ENCODE measurements at regions not wholly inside any gene's neighbourhood (a gene's known extent, or its start where the extent isn't known, plus 50 kb on each side); places are given as distances from the start of the nearest gene placed in this dataset.

DNA sequence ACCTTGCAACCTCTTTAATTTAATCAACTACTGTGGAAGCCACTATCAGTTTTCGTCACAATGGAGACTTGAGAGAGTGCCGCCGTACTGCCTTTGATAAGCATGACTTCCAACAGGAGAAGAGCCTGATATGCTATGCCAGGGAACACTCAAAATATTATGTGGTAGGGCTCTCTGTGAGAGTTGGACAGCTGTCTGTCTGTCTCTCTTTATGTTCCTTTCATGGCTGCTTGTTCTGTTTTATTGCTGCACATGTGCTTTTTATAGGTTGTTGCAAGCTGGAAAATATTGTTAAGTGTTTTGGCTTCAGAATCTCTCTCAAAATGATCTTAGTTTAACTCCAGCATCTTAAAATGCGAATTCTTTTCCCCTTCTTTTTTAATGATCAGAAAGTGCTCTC is 249.4 kb upstream of the RARB start:
- no peak for DNase-seq (ENCODE audit: low read depth in 1 of 2, low spot score in 1 of 2)
- no peak overlapping the region for H3K27ac ChIP-seq (replicated peaks)
- TF ChIP-seq, protein P1, sequence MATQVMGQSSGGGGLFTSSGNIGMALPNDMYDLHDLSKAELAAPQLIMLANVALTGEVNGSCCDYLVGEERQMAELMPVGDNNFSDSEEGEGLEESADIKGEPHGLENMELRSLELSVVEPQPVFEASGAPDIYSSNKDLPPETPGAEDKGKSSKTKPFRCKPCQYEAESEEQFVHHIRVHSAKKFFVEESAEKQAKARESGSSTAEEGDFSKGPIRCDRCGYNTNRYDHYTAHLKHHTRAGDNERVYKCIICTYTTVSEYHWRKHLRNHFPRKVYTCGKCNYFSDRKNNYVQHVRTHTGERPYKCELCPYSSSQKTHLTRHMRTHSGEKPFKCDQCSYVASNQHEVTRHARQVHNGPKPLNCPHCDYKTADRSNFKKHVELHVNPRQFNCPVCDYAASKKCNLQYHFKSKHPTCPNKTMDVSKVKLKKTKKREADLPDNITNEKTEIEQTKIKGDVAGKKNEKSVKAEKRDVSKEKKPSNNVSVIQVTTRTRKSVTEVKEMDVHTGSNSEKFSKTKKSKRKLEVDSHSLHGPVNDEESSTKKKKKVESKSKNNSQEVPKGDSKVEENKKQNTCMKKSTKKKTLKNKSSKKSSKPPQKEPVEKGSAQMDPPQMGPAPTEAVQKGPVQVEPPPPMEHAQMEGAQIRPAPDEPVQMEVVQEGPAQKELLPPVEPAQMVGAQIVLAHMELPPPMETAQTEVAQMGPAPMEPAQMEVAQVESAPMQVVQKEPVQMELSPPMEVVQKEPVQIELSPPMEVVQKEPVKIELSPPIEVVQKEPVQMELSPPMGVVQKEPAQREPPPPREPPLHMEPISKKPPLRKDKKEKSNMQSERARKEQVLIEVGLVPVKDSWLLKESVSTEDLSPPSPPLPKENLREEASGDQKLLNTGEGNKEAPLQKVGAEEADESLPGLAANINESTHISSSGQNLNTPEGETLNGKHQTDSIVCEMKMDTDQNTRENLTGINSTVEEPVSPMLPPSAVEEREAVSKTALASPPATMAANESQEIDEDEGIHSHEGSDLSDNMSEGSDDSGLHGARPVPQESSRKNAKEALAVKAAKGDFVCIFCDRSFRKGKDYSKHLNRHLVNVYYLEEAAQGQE (IDR thresholded peaks at IDR 0.05; ENCODE audit: insufficient replicate concordance, low read depth) = no peak
- TF ChIP-seq POLR2AphosphoS5 (IDR thresholded peaks at IDR 0.05; ENCODE audit: low read depth) (no peak), SPI1 (IDR thresholded peaks at IDR 0.05; ENCODE audit: borderline replicate concordance, low read depth) (no peak), CTCF (IDR thresholded peaks at IDR 0.05; ENCODE audit: insufficient read depth, low read length) (no peak), GABPA (IDR thresholded peaks at IDR 0.05; ENCODE audit: low read depth) (no peak)
- no peak overlapping the region for H3K4me3 ChIP-seq (replicated peaks; ENCODE audit: insufficient read depth, low read length)
- no peaks in the 10 kb centered on the region for H3K27me3 ChIP-seq (ENCODE audit: insufficient read depth, poor library complexity, severe bottlenecking)

DNA sequence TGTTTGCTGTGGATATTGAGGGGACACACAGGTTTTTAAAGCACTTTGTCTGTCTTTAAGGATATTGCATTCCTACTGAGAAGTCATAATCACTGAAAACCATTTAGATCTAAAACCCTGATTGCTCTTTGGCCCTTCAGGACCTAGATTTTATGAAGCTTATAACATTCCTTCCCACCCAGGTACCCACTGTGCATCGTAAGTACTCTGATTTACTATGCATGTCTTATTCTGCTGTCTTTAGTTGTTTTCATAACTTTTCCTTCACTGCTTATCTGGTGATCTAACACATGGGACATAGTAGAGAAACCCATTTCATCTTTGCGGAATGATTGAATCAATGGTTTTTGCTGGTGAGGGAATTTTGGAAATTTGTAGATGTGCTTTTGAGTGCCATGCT is 247.0 kb upstream of the RARB start:
- no peaks in the 10 kb centered on the region for H3K27me3 ChIP-seq (ENCODE audit: insufficient read depth, poor library complexity, severe bottlenecking)
- no peak overlapping the region for H3K4me3 ChIP-seq (replicated peaks; ENCODE audit: insufficient read depth, low read length)
- TF ChIP-seq GABPA (IDR thresholded peaks at IDR 0.05; ENCODE audit: low read depth) (no peak), CTCF (IDR thresholded peaks at IDR 0.05; ENCODE audit: insufficient read depth, low read length) (no peak), SPI1 (IDR thresholded peaks at IDR 0.05; ENCODE audit: borderline replicate concordance, low read depth) (no peak), POLR2AphosphoS5 (IDR thresholded peaks at IDR 0.05; ENCODE audit: low read depth) (no peak)
- TF ChIP-seq, protein P1 (IDR thresholded peaks at IDR 0.05; ENCODE audit: insufficient replicate concordance, low read depth) = no peak
- no peak for DNase-seq (ENCODE audit: low read depth in 1 of 2, low spot score in 1 of 2)
- no peak overlapping the region for H3K27ac ChIP-seq (replicated peaks)

DNA sequence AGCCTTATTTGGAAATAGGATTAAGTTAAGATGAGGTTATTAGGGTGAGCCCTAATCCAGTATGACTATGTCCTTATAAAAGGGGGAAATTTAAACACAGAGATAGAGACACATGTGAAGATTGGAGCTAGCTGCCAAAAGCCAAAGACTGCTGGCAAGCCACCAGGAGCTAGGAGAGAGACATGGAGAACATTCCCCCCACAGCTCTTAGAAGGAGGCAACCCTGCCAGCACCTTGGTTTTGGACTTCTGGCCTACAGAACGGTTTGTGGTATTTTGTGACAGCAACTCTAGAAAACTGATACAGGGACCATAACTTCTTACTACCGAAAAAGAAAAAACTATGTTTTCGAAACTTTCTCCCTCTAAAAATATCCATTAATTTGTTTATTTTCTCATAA is 245.3 kb upstream of the RARB start:
- no peak for TF ChIP-seq POLR2AphosphoS5 (IDR thresholded peaks at IDR 0.05; ENCODE audit: low read depth)
- no peak for TF ChIP-seq CTCF (IDR thresholded peaks at IDR 0.05; ENCODE audit: insufficient read depth, low read length)
- TF ChIP-seq GABPA (IDR thresholded peaks at IDR 0.05; ENCODE audit: low read depth) = no peak
- TF ChIP-seq SPI1 (IDR thresholded peaks at IDR 0.05; ENCODE audit: borderline replicate concordance, low read depth) = no peak
- TF ChIP-seq, protein P1 (IDR thresholded peaks at IDR 0.05; ENCODE audit: insufficient replicate concordance, low read depth) = no peak
- Histone ChIP-seq H3K27me3 (ENCODE audit: insufficient read depth, poor library complexity, severe bottlenecking) (no peaks in the 10 kb centered on the region), H3K4me3 (replicated peaks; ENCODE audit: insufficient read depth, low read length) (no peak overlapping the region), H3K27ac (replicated peaks) (no peak overlapping the region)
- no peak for DNase-seq (ENCODE audit: low read depth in 1 of 2, low spot score in 1 of 2)
